ENCODE measurements at regions not wholly inside any gene's neighbourhood (a gene's known extent, or its start where the extent isn't known, plus 50 kb on each side); places are given as distances from the start of the nearest gene placed in this dataset.

DNA sequence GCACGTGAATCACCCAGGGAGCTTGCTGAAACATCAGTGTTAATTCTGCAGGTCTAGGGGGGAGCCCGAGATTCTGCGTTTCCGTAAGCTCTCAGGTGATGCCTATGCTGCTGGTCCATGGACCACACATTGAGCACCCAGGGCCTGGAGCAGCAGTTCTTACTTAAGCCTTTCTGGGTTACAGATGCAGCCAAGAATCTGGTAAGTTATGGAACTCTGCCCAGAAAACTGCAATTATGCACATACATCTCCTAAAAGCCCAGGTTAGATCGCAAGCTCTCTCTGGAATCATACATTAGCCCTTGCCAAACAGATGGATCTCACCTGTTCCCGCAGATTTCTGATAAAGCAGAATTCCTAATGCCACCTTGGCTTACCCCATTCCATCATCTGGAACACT lies 265.9 kb upstream of the SALL1 start:
- TF ChIP-seq, protein P1, sequence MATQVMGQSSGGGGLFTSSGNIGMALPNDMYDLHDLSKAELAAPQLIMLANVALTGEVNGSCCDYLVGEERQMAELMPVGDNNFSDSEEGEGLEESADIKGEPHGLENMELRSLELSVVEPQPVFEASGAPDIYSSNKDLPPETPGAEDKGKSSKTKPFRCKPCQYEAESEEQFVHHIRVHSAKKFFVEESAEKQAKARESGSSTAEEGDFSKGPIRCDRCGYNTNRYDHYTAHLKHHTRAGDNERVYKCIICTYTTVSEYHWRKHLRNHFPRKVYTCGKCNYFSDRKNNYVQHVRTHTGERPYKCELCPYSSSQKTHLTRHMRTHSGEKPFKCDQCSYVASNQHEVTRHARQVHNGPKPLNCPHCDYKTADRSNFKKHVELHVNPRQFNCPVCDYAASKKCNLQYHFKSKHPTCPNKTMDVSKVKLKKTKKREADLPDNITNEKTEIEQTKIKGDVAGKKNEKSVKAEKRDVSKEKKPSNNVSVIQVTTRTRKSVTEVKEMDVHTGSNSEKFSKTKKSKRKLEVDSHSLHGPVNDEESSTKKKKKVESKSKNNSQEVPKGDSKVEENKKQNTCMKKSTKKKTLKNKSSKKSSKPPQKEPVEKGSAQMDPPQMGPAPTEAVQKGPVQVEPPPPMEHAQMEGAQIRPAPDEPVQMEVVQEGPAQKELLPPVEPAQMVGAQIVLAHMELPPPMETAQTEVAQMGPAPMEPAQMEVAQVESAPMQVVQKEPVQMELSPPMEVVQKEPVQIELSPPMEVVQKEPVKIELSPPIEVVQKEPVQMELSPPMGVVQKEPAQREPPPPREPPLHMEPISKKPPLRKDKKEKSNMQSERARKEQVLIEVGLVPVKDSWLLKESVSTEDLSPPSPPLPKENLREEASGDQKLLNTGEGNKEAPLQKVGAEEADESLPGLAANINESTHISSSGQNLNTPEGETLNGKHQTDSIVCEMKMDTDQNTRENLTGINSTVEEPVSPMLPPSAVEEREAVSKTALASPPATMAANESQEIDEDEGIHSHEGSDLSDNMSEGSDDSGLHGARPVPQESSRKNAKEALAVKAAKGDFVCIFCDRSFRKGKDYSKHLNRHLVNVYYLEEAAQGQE (IDR thresholded peaks at IDR 0.05; ENCODE audit: insufficient replicate concordance, low read depth) = no peak
- TF ChIP-seq, protein P2, sequence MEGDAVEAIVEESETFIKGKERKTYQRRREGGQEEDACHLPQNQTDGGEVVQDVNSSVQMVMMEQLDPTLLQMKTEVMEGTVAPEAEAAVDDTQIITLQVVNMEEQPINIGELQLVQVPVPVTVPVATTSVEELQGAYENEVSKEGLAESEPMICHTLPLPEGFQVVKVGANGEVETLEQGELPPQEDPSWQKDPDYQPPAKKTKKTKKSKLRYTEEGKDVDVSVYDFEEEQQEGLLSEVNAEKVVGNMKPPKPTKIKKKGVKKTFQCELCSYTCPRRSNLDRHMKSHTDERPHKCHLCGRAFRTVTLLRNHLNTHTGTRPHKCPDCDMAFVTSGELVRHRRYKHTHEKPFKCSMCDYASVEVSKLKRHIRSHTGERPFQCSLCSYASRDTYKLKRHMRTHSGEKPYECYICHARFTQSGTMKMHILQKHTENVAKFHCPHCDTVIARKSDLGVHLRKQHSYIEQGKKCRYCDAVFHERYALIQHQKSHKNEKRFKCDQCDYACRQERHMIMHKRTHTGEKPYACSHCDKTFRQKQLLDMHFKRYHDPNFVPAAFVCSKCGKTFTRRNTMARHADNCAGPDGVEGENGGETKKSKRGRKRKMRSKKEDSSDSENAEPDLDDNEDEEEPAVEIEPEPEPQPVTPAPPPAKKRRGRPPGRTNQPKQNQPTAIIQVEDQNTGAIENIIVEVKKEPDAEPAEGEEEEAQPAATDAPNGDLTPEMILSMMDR (IDR thresholded peaks at IDR 0.05; ENCODE audit: insufficient read depth, low read length) = no peak
- no peak for TF ChIP-seq POLR2AphosphoS5 (IDR thresholded peaks at IDR 0.05; ENCODE audit: low read depth)

Measured in HL-60 (cell line).